Astrocyte (in vitro differentiated cells and primary cell): ENCODE measurements at regions not wholly inside any gene's neighbourhood (a gene's known extent, or its start where the extent isn't known, plus 50 kb on each side); places are given as distances from the start of the nearest gene placed in this dataset.
A peak's percentile ranks its signal among the peaks of the same experiment; 100 is the strongest.
"Not testable (repeated sequence)": the region's sequence is repeated elsewhere in the genome, so short reads cannot be mapped to it uniquely, and the experiment has no call there.

Experiments
- DNase-seq: peaks from one replicate; pipeline ENCODE4 v3.0.0-alpha.2; 2010; ENCODE audit warnings: low read depth
- FAIRE-seq: peaks from 2 replicates; lab custom pipeline; 2011; peaks lifted over from hg19 to GRCh38; lab: Jason Lieb, UNC
- H2AFZ ChIP-seq: 2 replicates; pipeline ENCODE4 v1.6.0; 2012; ENCODE audit warnings: low read depth, low read length, inconsistent platforms
- H3K27ac ChIP-seq: 2 replicates; pipeline ENCODE4 v1.5.1; 2011; ENCODE audit warnings: low read depth, low read length, inconsistent platforms
- H3K27me3 ChIP-seq: 2 replicates; pipeline ENCODE4 v1.6.0; 2011; ENCODE audit warnings: low read length, inconsistent platforms; ENCODE audit not compliant: insufficient read depth
- H3K36me3 ChIP-seq: 2 replicates; pipeline ENCODE4 v1.5.1; 2011; ENCODE audit warnings: low read length, inconsistent platforms; ENCODE audit not compliant: insufficient read depth
- H3K4me1 ChIP-seq: 2 replicates; pipeline ENCODE4 v1.5.1; 2011; ENCODE audit warnings: low read length, inconsistent platforms; ENCODE audit not compliant: insufficient read depth
- H3K4me2 ChIP-seq: 2 replicates; pipeline ENCODE4 v1.6.0; 2012; ENCODE audit warnings: low read length, inconsistent platforms
- H3K4me3 ChIP-seq: 2 replicates; pipeline ENCODE4 v1.5.1; 2011; ENCODE audit warnings: low read depth, mild to moderate bottlenecking, low read length, inconsistent platforms; ENCODE audit not compliant: insufficient read depth
- H3K79me2 ChIP-seq: 2 replicates; pipeline ENCODE4 v1.6.0; 2012; ENCODE audit warnings: mild to moderate bottlenecking, low read length, inconsistent platforms; ENCODE audit not compliant: insufficient read depth
- H3K9ac ChIP-seq: 2 replicates; pipeline ENCODE4 v1.6.0; 2012; ENCODE audit warnings: mild to moderate bottlenecking, low read length, inconsistent platforms
- H3K9me3 ChIP-seq: 2 replicates; pipeline ENCODE4 v1.5.1; 2012; ENCODE audit warnings: low read depth, mild to moderate bottlenecking, low read length, inconsistent platforms; ENCODE audit not compliant: insufficient read depth
- H4K20me1 ChIP-seq: 2 replicates; pipeline ENCODE4 v1.6.0; 2012; ENCODE audit warnings: low read length, inconsistent platforms; ENCODE audit not compliant: insufficient read depth
- H3K27ac Mint-ChIP-seq: one replicate; pipeline ENCODE4 v1.8.0; 2021; ENCODE audit warnings: mild to moderate bottlenecking, mixed read lengths; ENCODE audit not compliant: unreplicated experiment
- H3K27me3 Mint-ChIP-seq: one replicate; pipeline ENCODE4 v1.8.0; 2021; ENCODE audit warnings: low read depth, mixed read lengths; ENCODE audit not compliant: unreplicated experiment
- H3K36me3 Mint-ChIP-seq: one replicate; pipeline ENCODE4 v1.8.0; 2021; ENCODE audit warnings: low read depth, mixed read lengths; ENCODE audit not compliant: unreplicated experiment
- H3K4me1 Mint-ChIP-seq: one replicate; pipeline ENCODE4 v1.8.0; 2021; ENCODE audit warnings: low read depth, mixed read lengths; ENCODE audit not compliant: unreplicated experiment
- H3K4me3 Mint-ChIP-seq: one replicate; pipeline ENCODE4 v1.8.0; 2021; ENCODE audit warnings: mild to moderate bottlenecking, moderate library complexity, mixed read lengths; ENCODE audit not compliant: unreplicated experiment
- H3K9me3 Mint-ChIP-seq: one replicate; pipeline ENCODE4 v1.8.0; 2021; ENCODE audit warnings: mild to moderate bottlenecking, mixed read lengths; ENCODE audit not compliant: unreplicated experiment
- CTCF ChIP-seq: IDR thresholded peaks from 2 replicates; pipeline ENCODE4 v1.5.1; 2011; ENCODE audit warnings: low read depth, mild to moderate bottlenecking, inconsistent platforms, low read length, moderate library complexity; ENCODE audit not compliant: insufficient read depth
- EZH2 ChIP-seq: IDR thresholded peaks from 2 replicates; pipeline ENCODE4 v1.6.1; 2012; ENCODE audit warnings: mild to moderate bottlenecking, low read length, inconsistent platforms; ENCODE audit not compliant: insufficient read depth

- Histone ChIP-seq H3K4me1 (no peaks in the 10 kb centered on the region), H2AFZ (no peak overlapping the region), H3K4me3 (no peak overlapping the region), H3K4me2 (no peak overlapping the region), H4K20me1 (no peaks in the 10 kb centered on the region), H3K9me3 (peaks cover 15% of the 10 kb centered on the region), H3K27me3 (no peaks in the 10 kb centered on the region), H3K36me3 (no peaks in the 10 kb centered on the region), H3K27ac (no peak overlapping the region), H3K79me2 (no peaks in the 10 kb centered on the region), H3K9ac (no peak overlapping the region)
- Mint-ChIP-seq H3K4me1 (peaks cover 10% of the 10 kb centered on the region), H3K27me3 (peaks cover 21% of the 10 kb centered on the region), H3K27ac (no peak overlapping the region), H3K9me3 (no peaks in the 10 kb centered on the region), H3K4me3 (no peak overlapping the region), H3K36me3 (no peaks in the 10 kb centered on the region)
- FAIRE-seq (no peak), DNase-seq (no peak)
- TF ChIP-seq EZH2 (no peak), CTCF (no peak)
Observed at GRCh38 chr5:2863675-2864433, 112.4 kb upstream of the IRX2 start.

- FAIRE-seq: no peak
- peaks cover 10% of the 10 kb centered on the region for H3K4me1 Mint-ChIP-seq
Observed at GRCh38 chr5:2863133-2863532, 111.7 kb upstream of the IRX2 start.

GRCh38 chr5:2862176-2862575 lies 110.7 kb upstream of the IRX2 start:
- H3K36me3 ChIP-seq, H3K27ac ChIP-seq, H3K4me2 ChIP-seq, H3K36me3 Mint-ChIP-seq, H3K9ac ChIP-seq, FAIRE-seq, H3K79me2 ChIP-seq, H3K4me3 ChIP-seq, H3K4me3 Mint-ChIP-seq, H3K27me3 ChIP-seq, DNase-seq, H4K20me1 ChIP-seq, H2AFZ ChIP-seq, H3K9me3 Mint-ChIP-seq, H3K4me1 ChIP-seq: not testable (repeated sequence)
- H3K4me1 Mint-ChIP-seq: peaks cover 10% of the 10 kb centered on the region
- H3K27ac Mint-ChIP-seq: peak overlapping the region; percentile 81
- H3K27me3 Mint-ChIP-seq: peaks cover 11% of the 10 kb centered on the region
- H3K9me3 ChIP-seq: peaks cover 15% of the 10 kb centered on the region

More at GRCh38 chr5:2863133-2863532, 111.7 kb upstream of the IRX2 start:
- Histone ChIP-seq H4K20me1 (no peaks in the 10 kb centered on the region), H3K9me3 (peaks cover 15% of the 10 kb centered on the region), H2AFZ (no peak overlapping the region), H3K27me3 (no peaks in the 10 kb centered on the region), H3K27ac (no peak overlapping the region), H3K4me3 (no peak overlapping the region), H3K36me3 (no peaks in the 10 kb centered on the region), H3K4me1 (no peaks in the 10 kb centered on the region), H3K4me2 (no peak overlapping the region), H3K79me2 (no peaks in the 10 kb centered on the region), H3K9ac (no peak overlapping the region)
- H3K4me3 Mint-ChIP-seq: no peak overlapping the region
- no peak overlapping the region for H3K27ac Mint-ChIP-seq
- DNase-seq: no peak
- H3K36me3 Mint-ChIP-seq: no peaks in the 10 kb centered on the region
- H3K9me3 Mint-ChIP-seq: no peaks in the 10 kb centered on the region
- TF ChIP-seq CTCF: no peak
- TF ChIP-seq EZH2: no peak
- H3K27me3 Mint-ChIP-seq: peaks cover 17% of the 10 kb centered on the region
